Dermis blood vessel endothelial cell (primary cell): ENCODE measurements at regions not wholly inside any gene's neighbourhood (a gene's known extent, or its start where the extent isn't known, plus 50 kb on each side); places are given as distances from the start of the nearest gene placed in this dataset.

Source experiments
- DNase-seq: peaks from one replicate; pipeline ENCODE4 v3.0.0; 2010

- DNase-seq, result no peak
These were observed 49.9 kb upstream of the AMN1 start for GRCh38 chr12:31778687-31779086.
